GM21526 (cell line): ENCODE measurements at regions not wholly inside any gene's neighbourhood (a gene's known extent, or its start where the extent isn't known, plus 50 kb on each side); places are given as distances from the start of the nearest gene placed in this dataset.

ENCODE experiments used
- ATAC-seq: cut with Tn5 transposase; IDR thresholded peaks from one replicate; pipeline ENCODE4 v1.9.1; 2021; ENCODE audit warnings: moderate library complexity; ENCODE audit not compliant: unreplicated experiment, low FRiP score

DNA sequence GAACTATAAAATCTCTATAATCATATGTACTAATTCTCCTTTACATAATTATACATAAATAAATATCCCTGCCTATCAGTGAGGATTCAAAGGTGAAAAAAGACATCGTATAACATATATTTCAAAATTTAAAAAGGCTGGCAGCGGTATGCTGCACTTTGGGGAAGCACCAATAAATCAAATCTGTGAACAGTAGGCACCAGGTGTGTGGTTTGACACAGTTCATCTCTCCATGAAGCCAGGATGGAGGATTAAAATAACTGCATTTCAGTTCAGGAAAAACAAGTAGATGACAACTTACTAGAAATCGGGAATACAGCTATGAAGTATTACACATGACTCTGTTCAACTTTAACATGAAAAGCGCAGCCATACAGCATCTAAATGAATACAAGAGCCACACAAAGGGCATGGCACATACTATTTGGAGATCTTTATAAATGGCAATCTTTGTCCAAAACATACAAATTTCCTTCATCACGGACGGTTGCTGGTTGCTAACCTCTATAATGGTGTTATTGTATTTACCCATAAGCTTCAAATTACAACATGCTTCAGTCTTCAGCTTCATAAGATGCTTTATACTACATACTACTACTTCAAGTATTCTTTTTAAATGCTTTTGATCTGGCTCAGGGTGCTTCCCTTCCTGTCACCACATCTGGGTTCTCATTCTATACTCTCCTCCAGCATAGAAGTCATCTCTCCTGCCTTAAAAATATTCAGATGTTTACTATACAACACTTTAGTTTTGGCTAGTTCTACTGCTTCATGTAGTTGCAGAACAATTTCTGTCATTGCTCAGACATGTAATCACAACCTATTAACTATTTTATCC lies 128.7 kb downstream of the KLF12 start:
- no peak for ATAC-seq

GRCh38 chr13:74004109-74004508 lies 130.1 kb downstream of the KLF12 start:
- ATAC-seq = no peak

DNA sequence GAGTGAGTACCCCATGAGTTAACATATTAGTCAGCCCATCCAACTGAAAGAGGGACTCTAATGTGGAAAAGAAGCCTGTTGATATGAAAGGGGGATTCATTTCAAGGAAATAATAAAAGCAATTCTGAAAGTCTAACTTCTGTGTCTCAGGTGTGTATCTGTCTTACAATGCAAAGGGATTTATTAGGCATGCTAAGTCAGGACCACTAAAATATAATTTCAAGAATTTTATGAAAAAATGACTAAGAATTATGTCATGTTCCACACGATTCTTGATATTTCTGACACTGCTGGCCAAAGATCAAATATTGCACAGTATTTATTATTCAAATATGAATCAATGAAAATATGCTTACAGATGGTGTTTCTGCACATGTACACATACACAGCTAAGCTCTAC lies 130.8 kb downstream of the KLF12 start:
- no peak for ATAC-seq

DNA sequence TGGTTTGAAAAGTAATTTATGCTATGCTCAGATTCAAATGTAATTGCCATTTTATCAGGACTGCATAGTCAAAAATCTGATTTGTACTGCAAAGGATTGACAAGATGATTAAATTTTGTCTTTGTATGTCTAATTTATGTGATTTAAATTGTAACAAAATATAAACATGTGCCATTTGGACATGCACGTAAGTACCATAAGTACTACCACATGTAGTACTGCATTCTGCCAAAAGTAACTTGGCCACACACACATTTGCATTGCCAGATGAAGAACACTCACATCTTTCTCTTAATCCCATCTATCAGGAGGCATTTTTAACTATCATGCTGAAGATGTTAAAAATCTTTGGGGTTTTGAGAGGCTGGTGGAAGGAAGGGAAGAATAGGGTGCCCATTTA lies 133.3 kb downstream of the KLF12 start:
- no peak for ATAC-seq

GRCh38 chr13:73998631-73999030 lies 135.6 kb downstream of the KLF12 start:
- peak; percentile 83 for ATAC-seq

DNA sequence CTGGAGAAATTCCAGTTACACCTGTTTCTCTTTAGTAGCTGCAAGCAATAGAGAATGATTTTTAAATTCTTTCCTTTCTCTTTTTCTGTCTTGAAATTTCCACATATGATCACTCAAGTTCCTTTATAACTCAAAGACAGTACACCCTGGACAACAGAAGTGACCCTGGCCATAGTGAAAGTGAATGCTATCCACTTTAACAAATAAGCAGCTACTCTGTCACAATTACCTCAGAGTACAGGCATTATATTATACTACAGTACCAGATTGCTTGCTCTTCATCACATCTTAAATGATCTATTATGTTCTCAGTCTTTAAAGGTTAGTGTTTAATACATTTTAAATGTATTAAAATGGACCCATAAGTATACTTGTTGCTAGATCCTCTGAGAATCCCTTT lies 136.2 kb downstream of the KLF12 start:
- no peak for ATAC-seq

GRCh38 chr13:73996569-73996968 lies 137.6 kb downstream of the KLF12 start:
- ATAC-seq = no peak

DNA sequence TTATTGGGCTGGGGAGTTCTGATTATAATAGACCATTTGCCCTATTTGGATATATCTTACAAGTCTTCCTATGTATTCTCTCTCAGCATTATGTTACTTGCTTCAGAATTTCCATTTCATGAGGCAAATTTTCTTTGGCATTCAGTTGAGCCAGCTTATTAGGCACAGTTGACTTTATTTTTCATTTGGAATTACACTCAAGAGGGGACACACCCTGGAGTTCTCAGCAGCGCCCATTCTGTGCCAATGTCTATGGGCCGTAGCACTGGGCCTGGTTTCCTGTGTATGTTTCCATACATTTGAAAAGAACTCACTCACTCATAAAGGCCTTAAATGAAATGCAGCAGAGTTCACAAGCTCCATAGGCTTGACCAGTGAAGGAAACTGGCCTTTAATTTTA lies 138.5 kb downstream of the KLF12 start:
- ATAC-seq = no peak

- ATAC-seq = no peak
Observed at GRCh38 chr13:73993661-73994060, 140.5 kb downstream of the KLF12 start.

GRCh38 chr13:73991884-73992283 lies 142.3 kb downstream of the KLF12 start:
- ATAC-seq = peak; percentile 22

DNA sequence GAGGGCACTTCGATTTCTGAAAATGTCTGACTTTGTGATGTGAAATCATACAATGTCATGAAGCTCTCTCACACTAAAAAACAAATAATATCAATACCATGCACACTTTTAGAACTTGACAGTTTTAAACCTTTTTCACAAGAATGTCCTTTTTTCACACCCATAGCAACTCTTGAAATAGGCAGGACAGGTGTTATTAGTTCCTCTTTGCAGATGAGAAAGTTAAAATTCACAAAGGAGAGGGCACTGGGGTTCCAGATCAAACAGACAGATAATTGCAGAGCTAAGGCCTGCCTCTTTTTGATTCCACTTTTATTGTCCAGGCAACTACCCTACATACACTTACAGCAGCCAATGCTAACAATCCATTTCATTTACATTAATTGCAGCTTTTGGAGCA lies 142.8 kb downstream of the KLF12 start:
- ATAC-seq = peak; percentile 69

GRCh38 chr13:73989244-73989843 lies 144.9 kb downstream of the KLF12 start:
- ATAC-seq = no peak

DNA sequence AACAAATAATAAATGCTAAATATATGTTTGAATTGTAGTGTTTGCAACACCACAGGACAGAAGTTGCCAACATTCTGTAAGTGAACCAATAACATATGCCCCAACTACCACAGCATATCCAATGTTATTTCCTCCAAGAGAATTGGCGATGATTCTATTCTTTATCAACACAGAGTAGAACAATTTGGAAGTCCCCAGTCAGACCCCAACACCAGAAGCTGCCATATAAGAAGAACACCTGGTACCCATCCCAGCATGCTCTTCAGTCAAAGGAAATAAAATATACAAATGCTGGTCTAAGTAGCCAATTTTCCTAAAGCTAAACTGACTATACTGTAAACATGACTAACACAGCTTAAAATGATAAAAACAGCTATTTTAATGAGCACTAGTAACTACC lies 145.7 kb downstream of the KLF12 start:
- ATAC-seq = no peak

DNA sequence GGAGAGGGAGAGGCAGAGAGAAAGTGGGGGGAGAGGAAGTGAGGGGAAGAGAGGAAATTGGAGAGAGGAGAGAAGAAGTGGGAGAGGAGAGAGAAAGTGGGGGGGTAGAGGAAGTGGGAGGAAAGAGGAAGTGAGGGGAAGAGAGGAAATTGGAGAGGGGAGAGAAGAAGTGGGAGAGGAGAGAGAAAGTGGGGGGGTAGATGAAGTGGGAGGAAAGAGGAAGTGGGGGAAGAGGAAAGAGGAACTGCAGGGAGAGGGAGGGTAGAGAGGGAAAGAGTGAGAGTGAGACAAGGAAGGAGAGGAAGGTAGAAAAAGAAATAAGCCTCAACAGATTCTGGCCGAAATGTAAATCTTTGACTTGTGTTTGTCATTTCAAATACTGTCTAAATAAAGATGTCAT lies 146.6 kb downstream of the KLF12 start:
- ATAC-seq = no peak

DNA sequence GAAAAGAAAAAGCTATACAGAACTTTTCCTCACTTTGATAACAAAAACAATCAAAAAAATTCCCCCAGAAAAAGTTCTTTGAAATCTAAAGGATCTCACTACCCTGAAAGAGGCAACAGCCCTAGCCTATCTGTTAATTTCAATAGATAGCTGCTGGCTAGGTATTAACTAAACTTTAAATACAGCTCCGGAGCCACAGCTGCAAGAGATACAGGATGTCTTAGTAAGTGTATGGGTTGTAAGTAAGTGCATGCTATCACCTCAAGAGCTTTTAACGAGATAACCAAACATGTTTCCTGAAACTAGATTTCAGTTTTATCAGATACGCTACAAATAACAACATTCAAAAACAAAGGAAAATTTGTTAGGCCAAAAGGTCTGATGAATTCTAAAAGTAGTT lies 148.4 kb downstream of the KLF12 start:
- ATAC-seq = no peak

DNA sequence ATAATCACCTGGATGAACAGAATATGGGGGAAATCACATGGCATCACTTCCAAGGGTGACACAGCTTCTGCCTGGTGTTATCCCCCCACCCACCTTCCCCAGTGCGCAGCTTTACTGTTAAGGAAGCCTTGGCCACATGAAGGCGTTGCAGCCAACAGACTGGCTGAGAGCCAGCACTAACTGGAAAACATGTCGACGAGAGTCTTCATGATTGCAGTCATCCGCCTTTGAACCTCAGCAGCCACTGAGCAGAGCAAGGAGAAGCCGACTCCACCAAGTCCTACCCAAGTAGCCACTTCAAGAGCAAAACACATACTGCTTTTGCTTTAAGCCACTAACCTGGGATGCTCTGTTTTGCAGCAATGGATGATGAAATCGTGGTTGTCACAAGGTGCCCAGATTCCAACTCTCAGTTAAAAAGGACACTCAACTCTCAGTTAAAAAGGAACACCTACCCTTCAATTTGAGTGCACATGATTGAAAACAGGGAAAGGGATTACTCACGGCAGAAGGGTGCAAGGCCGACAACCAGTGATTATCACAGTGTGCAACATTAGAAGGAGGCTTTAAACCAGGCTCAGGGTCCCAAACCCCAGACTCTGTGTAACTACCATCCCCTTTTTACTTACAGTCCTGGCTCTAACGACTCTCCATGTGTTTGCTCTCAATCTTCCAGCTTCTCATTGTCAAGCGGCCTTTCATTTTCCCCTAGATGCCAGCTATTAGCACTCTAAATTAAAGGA lies 149.1 kb downstream of the KLF12 start:
- no peak for ATAC-seq

GRCh38 chr13:73984201-73984600 lies 150.0 kb downstream of the KLF12 start:
- no peak for ATAC-seq

GRCh38 chr13:73983109-73983508 lies 151.1 kb downstream of the KLF12 start:
- no peak for ATAC-seq

DNA sequence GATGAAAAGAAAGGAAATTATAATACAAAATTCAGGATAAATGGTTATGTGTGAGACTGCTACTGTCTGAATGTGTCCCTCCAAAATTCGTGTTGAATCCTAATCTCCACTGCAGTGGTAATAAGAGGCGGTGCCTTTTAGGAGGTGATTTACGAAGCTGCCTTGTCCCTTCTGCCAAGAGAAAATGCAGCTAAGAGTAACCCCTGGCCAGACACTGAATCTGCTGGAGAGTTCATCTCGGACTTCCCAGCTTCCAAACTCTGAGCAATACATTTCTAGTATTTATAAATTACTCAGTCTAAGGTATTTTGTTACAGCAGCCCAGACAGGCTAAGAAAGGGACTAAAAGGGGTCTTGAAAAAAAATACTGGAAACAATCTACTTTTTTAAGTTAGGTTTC lies 152.6 kb downstream of the KLF12 start:
- ATAC-seq = no peak

GRCh38 chr13:73975767-73976166 lies 158.4 kb downstream of the KLF12 start:
- no peak for ATAC-seq

DNA sequence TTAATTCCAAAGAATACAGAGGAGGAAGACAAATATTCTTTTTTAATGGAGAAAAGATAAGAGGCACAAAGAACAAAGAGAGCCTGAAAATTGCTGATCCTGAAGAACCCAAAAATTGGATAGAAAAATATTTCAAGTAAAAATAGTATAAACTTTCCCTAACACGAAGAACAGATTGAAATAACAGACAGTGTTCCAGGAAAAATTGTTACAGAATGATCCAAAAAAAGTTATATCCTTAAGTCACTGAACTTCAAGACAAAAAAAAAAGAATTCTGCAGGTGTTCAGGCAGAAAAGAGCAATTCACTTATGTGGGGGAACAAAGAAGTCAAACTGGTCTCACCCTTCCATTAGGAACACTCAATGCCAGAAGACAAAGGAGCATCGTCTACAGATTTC lies 160.2 kb downstream of the KLF12 start:
- ATAC-seq = no peak

GRCh38 chr13:73973156-73973555 lies 161.0 kb downstream of the KLF12 start:
- no peak for ATAC-seq
